ENCODE measurements at regions not wholly inside any gene's neighbourhood (a gene's known extent, or its start where the extent isn't known, plus 50 kb on each side); places are given as distances from the start of the nearest gene placed in this dataset.

- H3K27ac ChIP-seq (ENCODE audit: low read depth, low read length) = no peak overlapping the region
- peaks cover 4% of the 10 kb centered on the region; the same call in 1 of the 2 replicates for H3K9me3 ChIP-seq (ENCODE audit: control insufficient read depth, insufficient read depth, low read length)
- H3K4me3 ChIP-seq (ENCODE audit: low read depth, low read length) = no peak overlapping the region
- no peak overlapping the region for H3K9ac ChIP-seq (ENCODE audit: low read depth, low read length)
- H3K36me3 ChIP-seq (ENCODE audit: control insufficient read depth, insufficient read depth, low read length) = no peaks in the 10 kb centered on the region
- H3K27me3 ChIP-seq (ENCODE audit: control insufficient read depth, insufficient read depth, low read length) = no peaks in the 10 kb centered on the region
- H3K4me1 ChIP-seq (ENCODE audit: control insufficient read depth, insufficient read depth, low read length) = no peaks in the 10 kb centered on the region
These were observed 1244.1 kb upstream of the ADGRL4 start for GRCh38 chr1:80250573-80251168.

DNA sequence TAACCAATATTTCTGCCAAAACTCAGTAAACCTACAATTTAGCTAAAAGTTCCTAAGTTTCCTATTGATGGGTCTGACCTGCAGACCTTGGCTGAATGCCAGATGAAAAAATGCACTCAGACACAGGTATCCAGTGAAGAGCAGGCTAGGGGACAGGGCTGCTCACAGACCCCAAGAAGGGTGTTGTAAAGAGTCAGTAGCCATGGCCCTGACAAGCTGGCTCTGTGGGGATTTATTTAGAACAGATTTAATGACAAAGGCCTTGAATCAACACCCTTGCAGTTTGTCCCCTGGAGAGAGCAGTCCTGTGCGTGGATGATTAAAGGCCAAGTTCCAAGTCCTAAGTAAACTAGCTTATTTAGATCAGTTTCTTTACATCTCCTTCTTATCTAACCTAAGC, 1243.2 kb upstream of the ADGRL4 start:
- no peaks in the 10 kb centered on the region for H3K27me3 ChIP-seq (ENCODE audit: control insufficient read depth, insufficient read depth, low read length)
- H3K4me1 ChIP-seq (ENCODE audit: control insufficient read depth, insufficient read depth, low read length) = no peaks in the 10 kb centered on the region
- no peak overlapping the region for H3K27ac ChIP-seq (ENCODE audit: low read depth, low read length)
- H3K36me3 ChIP-seq (ENCODE audit: control insufficient read depth, insufficient read depth, low read length) = no peaks in the 10 kb centered on the region
- no peak overlapping the region for H3K9ac ChIP-seq (ENCODE audit: low read depth, low read length)
- no peak overlapping the region for H3K4me3 ChIP-seq (ENCODE audit: low read depth, low read length)
- peaks cover 4% of the 10 kb centered on the region; the same call in 1 of the 2 replicates for H3K9me3 ChIP-seq (ENCODE audit: control insufficient read depth, insufficient read depth, low read length)

GRCh38 chr1:80248886-80249285, 1242.4 kb upstream of the ADGRL4 start:
- H3K4me1 ChIP-seq (ENCODE audit: control insufficient read depth, insufficient read depth, low read length) = no peaks in the 10 kb centered on the region
- H3K27me3 ChIP-seq (ENCODE audit: control insufficient read depth, insufficient read depth, low read length) = no peaks in the 10 kb centered on the region
- H3K9ac ChIP-seq (ENCODE audit: low read depth, low read length) = no peak overlapping the region
- H3K36me3 ChIP-seq (ENCODE audit: control insufficient read depth, insufficient read depth, low read length) = no peaks in the 10 kb centered on the region
- H3K9me3 ChIP-seq (ENCODE audit: control insufficient read depth, insufficient read depth, low read length) = peaks cover 4% of the 10 kb centered on the region; the same call in 1 of the 2 replicates
- H3K27ac ChIP-seq (ENCODE audit: low read depth, low read length) = no peak overlapping the region
- no peak overlapping the region for H3K4me3 ChIP-seq (ENCODE audit: low read depth, low read length)

DNA sequence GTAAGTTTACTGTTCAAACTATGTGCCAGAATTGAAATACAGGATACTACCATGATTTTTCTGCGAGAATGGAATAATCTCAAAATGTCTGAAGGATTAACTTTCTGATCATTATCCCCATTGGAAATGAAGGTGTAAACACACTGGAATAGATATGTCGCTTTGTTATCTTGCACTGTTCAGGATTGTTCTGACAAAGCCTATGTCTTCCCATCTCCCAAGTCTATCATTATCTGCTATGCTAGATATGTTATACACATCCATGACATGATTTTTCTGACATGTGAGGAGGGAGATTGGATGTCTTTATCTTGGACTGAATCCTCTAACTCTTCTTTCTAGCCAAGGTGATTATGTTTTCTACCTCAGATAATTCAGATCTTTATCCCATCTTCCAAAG, 1239.3 kb upstream of the ADGRL4 start:
- no peaks in the 10 kb centered on the region for H3K4me1 ChIP-seq (ENCODE audit: control insufficient read depth, insufficient read depth, low read length)

GRCh38 chr1:80244372-80244771, 1237.8 kb upstream of the ADGRL4 start:
- Histone ChIP-seq H3K4me1 (ENCODE audit: control insufficient read depth, insufficient read depth, low read length) (no peaks in the 10 kb centered on the region), H3K4me3 (ENCODE audit: low read depth, low read length) (no peak overlapping the region), H3K9ac (ENCODE audit: low read depth, low read length) (no peak overlapping the region), H3K9me3 (ENCODE audit: control insufficient read depth, insufficient read depth, low read length) (no peaks in the 10 kb centered on the region; the same call in 1 of the 2 replicates), H3K36me3 (ENCODE audit: control insufficient read depth, insufficient read depth, low read length) (no peaks in the 10 kb centered on the region), H3K27me3 (ENCODE audit: control insufficient read depth, insufficient read depth, low read length) (no peaks in the 10 kb centered on the region), H3K27ac (ENCODE audit: low read depth, low read length) (no peak overlapping the region)

More for the DNA sequence above, 1239.3 kb upstream of the ADGRL4 start:
- Histone ChIP-seq H3K9ac (ENCODE audit: low read depth, low read length) (no peak overlapping the region), H3K9me3 (ENCODE audit: control insufficient read depth, insufficient read depth, low read length) (peaks cover 4% of the 10 kb centered on the region; the same call in 1 of the 2 replicates), H3K4me3 (ENCODE audit: low read depth, low read length) (no peak overlapping the region), H3K27me3 (ENCODE audit: control insufficient read depth, insufficient read depth, low read length) (no peaks in the 10 kb centered on the region), H3K36me3 (ENCODE audit: control insufficient read depth, insufficient read depth, low read length) (no peaks in the 10 kb centered on the region), H3K27ac (ENCODE audit: low read depth, low read length) (no peak overlapping the region)

GRCh38 chr1:80241566-80241965, 1235.0 kb upstream of the ADGRL4 start:
- Histone ChIP-seq H3K27me3 (ENCODE audit: control insufficient read depth, insufficient read depth, low read length) (no peaks in the 10 kb centered on the region), H3K36me3 (ENCODE audit: control insufficient read depth, insufficient read depth, low read length) (no peaks in the 10 kb centered on the region), H3K9ac (ENCODE audit: low read depth, low read length) (no peak overlapping the region), H3K4me3 (ENCODE audit: low read depth, low read length) (no peak overlapping the region), H3K9me3 (ENCODE audit: control insufficient read depth, insufficient read depth, low read length) (no peaks in the 10 kb centered on the region), H3K4me1 (ENCODE audit: control insufficient read depth, insufficient read depth, low read length) (no peaks in the 10 kb centered on the region), H3K27ac (ENCODE audit: low read depth, low read length) (no peak overlapping the region)

GRCh38 chr1:80225510-80225909, 1219.0 kb upstream of the ADGRL4 start:
- H3K4me3 ChIP-seq (ENCODE audit: low read depth, low read length) = no peak overlapping the region
- H3K27ac ChIP-seq (ENCODE audit: low read depth, low read length) = no peak overlapping the region
- no peaks in the 10 kb centered on the region for H3K36me3 ChIP-seq (ENCODE audit: control insufficient read depth, insufficient read depth, low read length)
- no peaks in the 10 kb centered on the region for H3K4me1 ChIP-seq (ENCODE audit: control insufficient read depth, insufficient read depth, low read length)
- H3K9me3 ChIP-seq (ENCODE audit: control insufficient read depth, insufficient read depth, low read length) = no peaks in the 10 kb centered on the region
- H3K27me3 ChIP-seq (ENCODE audit: control insufficient read depth, insufficient read depth, low read length) = no peaks in the 10 kb centered on the region
- no peak overlapping the region for H3K9ac ChIP-seq (ENCODE audit: low read depth, low read length)

DNA sequence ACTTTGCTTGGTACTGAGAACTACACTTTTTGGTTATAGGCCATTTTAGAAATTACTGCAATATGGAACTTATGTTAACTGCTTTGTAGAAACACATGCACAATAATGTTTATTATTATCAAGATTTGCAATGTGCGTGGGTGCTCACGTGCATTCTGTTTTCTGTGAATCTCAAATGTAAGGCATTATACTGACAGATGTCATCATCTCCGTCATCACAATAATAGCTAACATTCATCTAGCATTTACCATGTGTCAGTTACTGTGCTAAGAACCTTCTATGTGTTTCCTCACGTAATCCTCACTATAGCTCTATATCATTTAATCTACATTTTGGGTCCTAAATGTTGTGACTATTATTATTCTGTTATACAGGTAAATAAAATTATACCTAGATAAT, 1214.8 kb upstream of the ADGRL4 start:
- Histone ChIP-seq H3K27me3 (ENCODE audit: control insufficient read depth, insufficient read depth, low read length) (no peaks in the 10 kb centered on the region), H3K9me3 (ENCODE audit: control insufficient read depth, insufficient read depth, low read length) (no peaks in the 10 kb centered on the region), H3K4me1 (ENCODE audit: control insufficient read depth, insufficient read depth, low read length) (no peaks in the 10 kb centered on the region; the same call in 1 of the 2 replicates), H3K4me3 (ENCODE audit: low read depth, low read length) (no peak overlapping the region), H3K9ac (ENCODE audit: low read depth, low read length) (no peak overlapping the region), H3K36me3 (ENCODE audit: control insufficient read depth, insufficient read depth, low read length) (no peaks in the 10 kb centered on the region), H3K27ac (ENCODE audit: low read depth, low read length) (no peak overlapping the region)

DNA sequence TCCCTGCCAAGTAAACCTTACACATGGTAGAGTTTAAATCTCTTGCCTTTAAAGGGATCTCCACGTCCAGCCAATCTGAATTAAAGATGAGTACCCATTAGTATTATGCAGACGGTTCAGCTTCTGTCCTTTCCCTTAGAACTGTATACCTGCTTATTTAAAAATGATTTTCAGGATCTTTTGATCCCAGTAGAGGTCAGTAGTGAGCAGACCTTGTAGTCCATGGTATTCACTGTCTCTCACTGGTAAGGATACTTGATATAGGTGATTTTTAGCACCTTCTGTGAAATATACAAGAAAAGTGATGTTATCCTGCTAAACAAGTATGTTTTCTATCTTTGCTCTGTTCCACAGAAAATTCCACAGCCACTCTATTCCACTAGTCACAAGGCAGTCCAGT, 1211.6 kb upstream of the ADGRL4 start:
- no peaks in the 10 kb centered on the region; the same call in 1 of the 2 replicates for H3K4me1 ChIP-seq (ENCODE audit: control insufficient read depth, insufficient read depth, low read length)
- H3K4me3 ChIP-seq (ENCODE audit: low read depth, low read length) = no peak overlapping the region
- no peaks in the 10 kb centered on the region for H3K36me3 ChIP-seq (ENCODE audit: control insufficient read depth, insufficient read depth, low read length)
- no peaks in the 10 kb centered on the region for H3K27me3 ChIP-seq (ENCODE audit: control insufficient read depth, insufficient read depth, low read length)
- H3K9me3 ChIP-seq (ENCODE audit: control insufficient read depth, insufficient read depth, low read length) = no peaks in the 10 kb centered on the region
- no peak overlapping the region for H3K9ac ChIP-seq (ENCODE audit: low read depth, low read length)
- H3K27ac ChIP-seq (ENCODE audit: low read depth, low read length) = no peak overlapping the region

GRCh38 chr1:80217377-80217986, 1211.0 kb upstream of the ADGRL4 start:
- H3K27me3 ChIP-seq (ENCODE audit: control insufficient read depth, insufficient read depth, low read length) = no peaks in the 10 kb centered on the region
- H3K9me3 ChIP-seq (ENCODE audit: control insufficient read depth, insufficient read depth, low read length) = no peaks in the 10 kb centered on the region
- H3K4me1 ChIP-seq (ENCODE audit: control insufficient read depth, insufficient read depth, low read length) = no peaks in the 10 kb centered on the region; the same call in 1 of the 2 replicates
- no peak overlapping the region for H3K4me3 ChIP-seq (ENCODE audit: low read depth, low read length)
- H3K36me3 ChIP-seq (ENCODE audit: control insufficient read depth, insufficient read depth, low read length) = no peaks in the 10 kb centered on the region
- H3K9ac ChIP-seq (ENCODE audit: low read depth, low read length) = no peak overlapping the region
- no peak overlapping the region for H3K27ac ChIP-seq (ENCODE audit: low read depth, low read length)

- no peaks in the 10 kb centered on the region for H3K27me3 ChIP-seq (ENCODE audit: control insufficient read depth, insufficient read depth, low read length)
- no peaks in the 10 kb centered on the region for H3K36me3 ChIP-seq (ENCODE audit: control insufficient read depth, insufficient read depth, low read length)
- no peak overlapping the region for H3K27ac ChIP-seq (ENCODE audit: low read depth, low read length)
- no peaks in the 10 kb centered on the region; the same call in 1 of the 2 replicates for H3K4me1 ChIP-seq (ENCODE audit: control insufficient read depth, insufficient read depth, low read length)
- no peak overlapping the region for H3K4me3 ChIP-seq (ENCODE audit: low read depth, low read length)
- no peaks in the 10 kb centered on the region for H3K9me3 ChIP-seq (ENCODE audit: control insufficient read depth, insufficient read depth, low read length)
- H3K9ac ChIP-seq (ENCODE audit: low read depth, low read length) = no peak overlapping the region
These were observed 1208.5 kb upstream of the ADGRL4 start for GRCh38 chr1:80214888-80215540.

Data from HUES48 (cell line).